ENCODE measurements at regions not wholly inside any gene's neighbourhood (a gene's known extent, or its start where the extent isn't known, plus 50 kb on each side); places are given as distances from the start of the nearest gene placed in this dataset.

DNA sequence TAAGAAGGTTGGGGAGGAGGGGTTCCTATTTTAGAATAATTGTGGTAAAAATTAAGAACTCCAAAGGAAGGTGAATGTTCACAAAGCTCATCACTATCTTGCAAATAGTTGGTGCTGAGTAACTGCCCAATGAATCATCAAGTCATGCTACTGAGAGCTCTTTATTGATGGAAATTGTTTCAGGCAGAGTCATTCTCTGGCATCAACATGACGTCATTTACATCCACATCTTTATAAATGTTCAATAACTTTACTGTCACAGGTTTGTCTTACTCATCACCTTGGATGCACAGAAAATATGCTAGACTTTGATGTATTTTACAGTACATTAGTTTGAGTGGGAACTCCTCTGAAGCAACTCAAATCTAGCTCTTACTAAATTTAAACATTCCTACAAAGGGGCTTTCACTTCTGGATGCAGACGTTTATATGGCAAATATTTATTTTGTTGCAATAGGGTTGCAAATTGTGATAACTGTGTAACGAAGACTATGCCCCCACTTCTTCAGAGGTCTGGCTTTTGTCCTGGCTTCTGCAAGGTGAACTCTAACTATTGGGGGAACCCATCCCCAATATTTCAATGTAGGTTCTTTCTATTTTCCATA, 273.7 kb upstream of the AJAP1 start:
- Histone ChIP-seq H3K27ac (no peak overlapping the region), H3K9me3 (peaks cover 5 to 34% (median 31%) of the 10 kb centered on the region in 4 donors), H3K36me3 (no peaks in the 10 kb centered on the region), H3K27me3 (no peaks in the 10 kb centered on the region), H3K4me3 (no peak overlapping the region), H3K4me1 (no peaks in the 10 kb centered on the region)
- intact Hi-C loops (cut with DNase I; ENCODE audit: low total_unique reads), result no loop called here
- 36 to 50% (median 41%) methylated on average over 3 of the region's 3 CpGs for WGBS, 5 donors
- TF ChIP-seq POLR2A (IDR thresholded peaks at IDR 0.05) (no peak), POLR2AphosphoS5 (IDR thresholded peaks at IDR 0.05) (no peak), EP300 (IDR thresholded peaks at IDR 0.05) (no peak)
- TF ChIP-seq, protein P1, sequence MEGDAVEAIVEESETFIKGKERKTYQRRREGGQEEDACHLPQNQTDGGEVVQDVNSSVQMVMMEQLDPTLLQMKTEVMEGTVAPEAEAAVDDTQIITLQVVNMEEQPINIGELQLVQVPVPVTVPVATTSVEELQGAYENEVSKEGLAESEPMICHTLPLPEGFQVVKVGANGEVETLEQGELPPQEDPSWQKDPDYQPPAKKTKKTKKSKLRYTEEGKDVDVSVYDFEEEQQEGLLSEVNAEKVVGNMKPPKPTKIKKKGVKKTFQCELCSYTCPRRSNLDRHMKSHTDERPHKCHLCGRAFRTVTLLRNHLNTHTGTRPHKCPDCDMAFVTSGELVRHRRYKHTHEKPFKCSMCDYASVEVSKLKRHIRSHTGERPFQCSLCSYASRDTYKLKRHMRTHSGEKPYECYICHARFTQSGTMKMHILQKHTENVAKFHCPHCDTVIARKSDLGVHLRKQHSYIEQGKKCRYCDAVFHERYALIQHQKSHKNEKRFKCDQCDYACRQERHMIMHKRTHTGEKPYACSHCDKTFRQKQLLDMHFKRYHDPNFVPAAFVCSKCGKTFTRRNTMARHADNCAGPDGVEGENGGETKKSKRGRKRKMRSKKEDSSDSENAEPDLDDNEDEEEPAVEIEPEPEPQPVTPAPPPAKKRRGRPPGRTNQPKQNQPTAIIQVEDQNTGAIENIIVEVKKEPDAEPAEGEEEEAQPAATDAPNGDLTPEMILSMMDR (IDR thresholded peaks at IDR 0.05), result no peak
- DNase-seq, result no peak

GRCh38 chr1:4393191-4393590, 261.2 kb upstream of the AJAP1 start:
- H3K4me1 ChIP-seq, result no peaks in the 10 kb centered on the region
- H3K9me3 ChIP-seq, result peaks cover 0 to 32% (median 22%) of the 10 kb centered on the region in 4 donors
- no peak overlapping the region for H3K4me3 ChIP-seq
- WGBS, 5 donors, result 0 to 81% (median 54%) methylated on average over 1 of the region's 1 CpG
- H3K27me3 ChIP-seq, result peaks cover 0 to 26% (median 0%) of the 10 kb centered on the region in 3 donors
- TF ChIP-seq EP300 (IDR thresholded peaks at IDR 0.05), result no peak
- H3K27ac ChIP-seq, result no peak overlapping the region
- H3K36me3 ChIP-seq, result no peaks in the 10 kb centered on the region
- DNase-seq, result no peak
- intact Hi-C loops (cut with DNase I; ENCODE audit: low total_unique reads), result no loop called here

DNA sequence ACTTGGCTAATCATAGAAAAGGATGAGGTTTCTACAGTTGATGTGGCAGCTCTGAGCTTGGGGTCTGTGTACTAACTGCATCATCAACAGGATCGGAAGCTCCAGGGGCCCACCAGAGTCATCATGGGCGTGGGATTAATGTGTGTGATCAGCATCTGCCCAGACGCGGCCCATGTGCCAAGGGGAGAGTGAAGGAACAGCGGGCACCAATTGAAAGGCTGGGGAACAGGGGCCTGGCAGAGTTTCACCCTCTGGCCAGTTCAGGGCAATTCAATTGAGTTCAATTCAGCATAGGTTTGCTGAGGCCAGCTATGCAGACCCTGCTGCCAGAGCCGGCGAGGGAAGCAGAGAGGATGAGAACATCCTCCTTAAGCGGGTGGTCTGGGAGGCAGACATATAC, 260.0 kb upstream of the AJAP1 start:
- H3K9me3 ChIP-seq, result peaks cover 0 to 32% (median 22%) of the 10 kb centered on the region in 4 donors
- H3K27ac ChIP-seq, result no peak overlapping the region
- no peaks in the 10 kb centered on the region for H3K4me1 ChIP-seq
- WGBS, 5 donors, result 77 to 89% (median 87%) methylated on average over 8 of the region's 8 CpGs
- no peak for DNase-seq
- no peak for TF ChIP-seq POLR2AphosphoS5 (IDR thresholded peaks at IDR 0.05)
- no peak for TF ChIP-seq POLR2A (IDR thresholded peaks at IDR 0.05)
- TF ChIP-seq EP300 (IDR thresholded peaks at IDR 0.05), result no peak
- TF ChIP-seq, protein P1 (IDR thresholded peaks at IDR 0.05), result no peak
- H3K27me3 ChIP-seq, result peaks cover 0 to 26% (median 0%) of the 10 kb centered on the region in 3 donors
- no peaks in the 10 kb centered on the region for H3K36me3 ChIP-seq
- intact Hi-C loops (cut with DNase I; ENCODE audit: low total_unique reads), result no loop called here
- no peak overlapping the region for H3K4me3 ChIP-seq

GRCh38 chr1:4395158-4395557, 259.3 kb upstream of the AJAP1 start:
- H3K27me3 ChIP-seq, result peaks cover 0 to 28% (median 0%) of the 10 kb centered on the region in 3 donors
- H3K36me3 ChIP-seq, result no peaks in the 10 kb centered on the region
- DNase-seq, result no peak
- H3K4me1 ChIP-seq, result no peaks in the 10 kb centered on the region
- intact Hi-C loops (cut with DNase I; ENCODE audit: low total_unique reads), result no loop called here
- H3K9me3 ChIP-seq, result peaks cover 0 to 32% (median 22%) of the 10 kb centered on the region in 4 donors
- no peak overlapping the region for H3K4me3 ChIP-seq
- WGBS, 5 donors, result 55 to 64% (median 58%) methylated on average over 3 of the region's 3 CpGs
- no peak overlapping the region for H3K27ac ChIP-seq
- TF ChIP-seq POLR2AphosphoS5 (IDR thresholded peaks at IDR 0.05) (no peak), POLR2A (IDR thresholded peaks at IDR 0.05) (no peak)

DNA sequence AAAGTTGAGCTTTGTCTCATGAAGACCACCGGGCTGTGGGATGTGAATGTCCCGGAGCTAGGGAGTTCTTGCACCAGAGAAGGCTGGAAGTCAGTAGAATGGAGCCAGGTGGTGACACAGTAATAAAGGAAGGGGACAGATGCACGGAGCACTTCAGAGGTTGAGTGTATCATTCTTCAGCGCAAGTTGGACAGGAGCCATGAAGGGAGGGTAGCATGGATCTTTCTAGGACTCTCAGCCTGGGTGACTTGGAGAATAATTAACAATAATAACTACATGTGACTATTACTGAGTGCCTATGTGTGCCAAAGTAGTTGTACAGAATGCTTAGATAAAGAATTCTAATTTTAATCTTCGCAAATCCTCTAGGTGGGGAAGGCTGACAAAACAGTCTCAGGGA, 258.7 kb upstream of the AJAP1 start:
- WGBS, 5 donors, result 60 to 88% (median 86%) methylated on average over 5 of the region's 5 CpGs
- H3K4me3 ChIP-seq, result no peak overlapping the region
- H3K27ac ChIP-seq, result no peak overlapping the region
- no peaks in the 10 kb centered on the region for H3K36me3 ChIP-seq
- no peak for TF ChIP-seq POLR2AphosphoS5 (IDR thresholded peaks at IDR 0.05)
- TF ChIP-seq, protein P1 (IDR thresholded peaks at IDR 0.05), result no peak
- peaks cover 0 to 28% (median 0%) of the 10 kb centered on the region in 3 donors for H3K27me3 ChIP-seq
- peaks cover 0 to 32% (median 21%) of the 10 kb centered on the region in 4 donors for H3K9me3 ChIP-seq
- intact Hi-C loops (cut with DNase I; ENCODE audit: low total_unique reads), result no loop called here
- no peaks in the 10 kb centered on the region for H3K4me1 ChIP-seq
- DNase-seq, result no peak
